Gastrocnemius medialis (tissue), 4 donors: ENCODE measurements at regions not wholly inside any gene's neighbourhood (a gene's known extent, or its start where the extent isn't known, plus 50 kb on each side); places are given as distances from the start of the nearest gene placed in this dataset.
"Not testable (repeated sequence)": the region's sequence is repeated elsewhere in the genome, so short reads cannot be mapped to it uniquely, and the experiment has no call there.

Source experiments
- ATAC-seq, 2 donors: fragments of 150-250 bp; one replicate each; pipeline ENCODE4 v1.9.1; 2016
- DNase-seq, 2 donors: peaks; one replicate each; pipeline ENCODE4 v3.0.0-alpha.2; 2019
- H3K27ac ChIP-seq, 4 donors: fragments of 200-600 bp; sonication (generic); 1 replicate in 1 of 4; 2 replicates in 3 of 4; pipeline ENCODE4 v1.5.1; 2016 to 2018; ENCODE audit warnings: mild to moderate bottlenecking in 2 of 4, moderate library complexity in 1 of 4
- H3K27me3 ChIP-seq, 3 donors: fragments of 200-600 bp; sonication (generic) in 2 of 3; 1 replicate in 1 of 3; 2 replicates in 2 of 3; pipeline versions ENCODE4 v1.5.1 to v1.6.0; 2016 to 2019; ENCODE audit warnings: mild to moderate bottlenecking in 1 of 3, moderate library complexity in 1 of 3
- H3K36me3 ChIP-seq, 2 donors: fragments of 200-600 bp; sonication (generic) in 1 of 2; one replicate each; pipeline ENCODE4 v1.5.1; 2017 to 2018
- H3K4me1 ChIP-seq, 2 donors: fragments of 200-600 bp; sonication (generic) in 1 of 2; one replicate each; pipeline ENCODE4 v1.5.1; 2016 to 2017; ENCODE audit warnings: mild to moderate bottlenecking in 2 of 2
- H3K4me3 ChIP-seq, 4 donors: fragments of 200-600 bp; sonication (generic) in 3 of 4; 1 replicate in 1 of 4; 2 replicates in 3 of 4; pipeline ENCODE4 v1.5.1; 2016 to 2019; ENCODE audit warnings: mild to moderate bottlenecking in 2 of 4
- H3K9me3 ChIP-seq, 3 donors: fragments of 200-600 bp; sonication (generic) in 2 of 3; 1 replicate in 1 of 3; 2 replicates in 2 of 3; pipeline ENCODE4 v1.5.1; 2016 to 2019
- POLR2A ChIP-seq, 2 donors: fragments of 450-650 bp; IDR thresholded peaks; one replicate each; pipeline ENCODE4 v1.6.1; 2017; ENCODE audit warnings: antibody characterized with exemption in 2 of 2, mild to moderate bottlenecking in 2 of 2, moderate library complexity in 2 of 2
- in situ Hi-C, 4 donors: fragments of 200-750 bp; cut with MboI; loops; one replicate each; pipeline versions ENCODE4 v1.15.0 to v1.8.0; 2017; ENCODE audit warnings: low sequenced_read_pairs in 4 of 4
- intact Hi-C: fragments of 100-400 bp; cut with DNase I; formaldehyde crosslinking; loops from one replicate; pipeline ENCODE4 v1.15.1; 2023; ENCODE audit warnings: low total_unique reads
- TF ChIP-seq, protein P1 (sequence below), 5 experiments: fragments of 450-650 bp in 3 of 5; fragments of 200-600 bp in 2 of 5; sonication (generic) in 2 of 5; IDR thresholded peaks in 4 of 5; conservative IDR thresholded peaks in 1 of 5; 1 replicate in 4 of 5; 2 replicates in 1 of 5; pipeline ENCODE4 v1.5.1; 2016 to 2019; ENCODE audit warnings: antibody characterized with exemption in 5 of 5, mild to moderate bottlenecking in 3 of 5, moderate library complexity in 3 of 5

DNA sequence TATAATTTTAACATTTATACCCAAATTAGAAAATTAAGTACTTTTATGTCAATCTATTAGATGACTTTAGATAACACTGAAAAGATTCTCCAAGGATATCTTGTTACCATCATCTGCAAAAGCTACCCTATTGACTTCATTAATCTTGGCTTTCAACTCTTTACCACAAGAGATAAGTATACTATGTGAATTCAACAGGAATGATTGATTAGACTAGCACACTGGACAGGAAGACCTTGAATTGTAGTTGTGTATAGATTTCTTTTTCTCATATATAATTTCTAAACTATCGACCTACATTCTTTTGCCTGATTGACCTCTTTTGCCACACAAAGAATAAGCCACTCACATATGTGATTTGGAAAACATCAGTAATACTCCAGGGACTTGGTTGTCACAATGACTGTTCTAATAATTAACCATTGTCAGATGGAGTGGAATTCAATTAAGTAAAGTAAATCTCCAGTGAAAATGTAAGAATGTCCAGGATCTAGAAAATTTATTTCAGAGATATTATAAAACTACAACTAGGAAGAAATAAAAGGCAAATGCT is 1132.0 kb downstream of the SORCS1 start:
- in situ Hi-C loops: no loop called here
- ATAC-seq: no peak

DNA sequence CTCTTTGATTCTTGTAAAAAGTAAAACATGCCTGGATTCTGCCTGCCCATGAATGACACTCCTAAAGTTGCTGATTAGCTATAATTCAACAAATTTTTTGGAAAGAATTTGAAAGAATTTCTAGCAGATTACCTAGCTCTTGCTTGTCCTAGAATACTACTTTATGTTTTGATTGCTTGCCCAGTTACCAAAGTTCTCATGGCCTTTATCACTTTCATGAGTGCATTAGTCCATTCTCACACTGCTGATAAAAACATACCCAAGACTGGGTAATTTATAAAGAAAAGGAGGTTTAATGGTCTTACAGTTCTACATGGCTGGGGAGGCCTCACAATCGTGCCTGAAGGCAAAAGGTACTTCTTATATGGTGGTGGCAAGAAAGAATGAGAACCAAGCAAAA is 1137.3 kb downstream of the SORCS1 start:
- Histone ChIP-seq H3K27ac (no peak overlapping the region), H3K4me1 (no peaks in the 10 kb centered on the region), H3K27me3 (no peaks in the 10 kb centered on the region), H3K36me3 (no peaks in the 10 kb centered on the region), H3K9me3 (no peaks in the 10 kb centered on the region), H3K4me3 (no peak overlapping the region)
- in situ Hi-C loops: no loop called here
- ATAC-seq: no peak
- no peak for TF ChIP-seq POLR2A (IDR thresholded peaks at IDR 0.05)
- TF ChIP-seq, protein P1, sequence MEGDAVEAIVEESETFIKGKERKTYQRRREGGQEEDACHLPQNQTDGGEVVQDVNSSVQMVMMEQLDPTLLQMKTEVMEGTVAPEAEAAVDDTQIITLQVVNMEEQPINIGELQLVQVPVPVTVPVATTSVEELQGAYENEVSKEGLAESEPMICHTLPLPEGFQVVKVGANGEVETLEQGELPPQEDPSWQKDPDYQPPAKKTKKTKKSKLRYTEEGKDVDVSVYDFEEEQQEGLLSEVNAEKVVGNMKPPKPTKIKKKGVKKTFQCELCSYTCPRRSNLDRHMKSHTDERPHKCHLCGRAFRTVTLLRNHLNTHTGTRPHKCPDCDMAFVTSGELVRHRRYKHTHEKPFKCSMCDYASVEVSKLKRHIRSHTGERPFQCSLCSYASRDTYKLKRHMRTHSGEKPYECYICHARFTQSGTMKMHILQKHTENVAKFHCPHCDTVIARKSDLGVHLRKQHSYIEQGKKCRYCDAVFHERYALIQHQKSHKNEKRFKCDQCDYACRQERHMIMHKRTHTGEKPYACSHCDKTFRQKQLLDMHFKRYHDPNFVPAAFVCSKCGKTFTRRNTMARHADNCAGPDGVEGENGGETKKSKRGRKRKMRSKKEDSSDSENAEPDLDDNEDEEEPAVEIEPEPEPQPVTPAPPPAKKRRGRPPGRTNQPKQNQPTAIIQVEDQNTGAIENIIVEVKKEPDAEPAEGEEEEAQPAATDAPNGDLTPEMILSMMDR (IDR thresholded peaks at IDR 0.05 in 4 of 5, conservative IDR thresholded peaks at IDR 0.05 in 1 of 5): no peak
- intact Hi-C loops: no loop called here
- no peak for DNase-seq

More for the DNA sequence above, 1132.0 kb downstream of the SORCS1 start:
- no peak overlapping the region for H3K4me3 ChIP-seq
- no peaks in the 10 kb centered on the region for H3K36me3 ChIP-seq
- no peaks in the 10 kb centered on the region for H3K4me1 ChIP-seq
- TF ChIP-seq, protein P1 (IDR thresholded peaks at IDR 0.05 in 4 of 5, conservative IDR thresholded peaks at IDR 0.05 in 1 of 5): no peak
- TF ChIP-seq POLR2A (IDR thresholded peaks at IDR 0.05): no peak
- no peaks in the 10 kb centered on the region for H3K27me3 ChIP-seq
- intact Hi-C loops: no loop called here
- H3K9me3 ChIP-seq: no peaks in the 10 kb centered on the region
- no peak overlapping the region for H3K27ac ChIP-seq
- no peak for DNase-seq

DNA sequence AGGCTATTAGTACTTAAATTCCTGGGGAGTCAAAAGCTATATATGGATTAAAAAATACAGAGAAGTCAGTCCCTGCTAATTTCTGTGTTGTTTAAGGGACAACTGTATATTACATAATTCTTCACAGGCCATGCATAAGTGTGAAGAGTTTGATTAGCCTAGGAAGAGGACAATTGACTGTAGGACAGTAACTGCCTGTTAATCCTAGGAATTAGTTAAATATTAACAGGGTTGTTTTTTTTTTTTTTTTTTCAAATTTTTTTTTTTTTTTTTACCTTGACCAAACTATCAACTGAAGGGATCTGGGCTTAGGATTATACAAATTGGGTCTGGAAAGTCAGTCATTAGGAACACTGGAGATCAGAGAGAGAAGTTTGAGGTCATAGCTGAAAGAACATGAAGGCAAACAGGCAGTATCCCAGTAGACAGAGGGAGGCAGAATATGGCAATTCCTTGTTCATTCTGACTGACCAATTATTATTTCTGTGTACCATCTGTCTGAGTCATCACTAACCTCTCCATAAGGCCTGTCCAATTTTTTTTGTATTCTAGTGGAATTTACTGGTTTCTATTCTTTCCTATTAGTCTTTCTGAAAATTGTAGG is 1139.2 kb downstream of the SORCS1 start:
- DNase-seq (no peak), ATAC-seq (no peak)
- Histone ChIP-seq H3K4me1 (no peaks in the 10 kb centered on the region), H3K9me3 (no peaks in the 10 kb centered on the region), H3K27ac (no peak overlapping the region), H3K27me3 (no peaks in the 10 kb centered on the region), H3K4me3 (no peak overlapping the region), H3K36me3 (no peaks in the 10 kb centered on the region)
- intact Hi-C loops: no loop called here
- TF ChIP-seq, protein P1 (IDR thresholded peaks at IDR 0.05 in 4 of 5, conservative IDR thresholded peaks at IDR 0.05 in 1 of 5): no peak
- no peak for TF ChIP-seq POLR2A (IDR thresholded peaks at IDR 0.05)
- in situ Hi-C loops: no loop called here

DNA sequence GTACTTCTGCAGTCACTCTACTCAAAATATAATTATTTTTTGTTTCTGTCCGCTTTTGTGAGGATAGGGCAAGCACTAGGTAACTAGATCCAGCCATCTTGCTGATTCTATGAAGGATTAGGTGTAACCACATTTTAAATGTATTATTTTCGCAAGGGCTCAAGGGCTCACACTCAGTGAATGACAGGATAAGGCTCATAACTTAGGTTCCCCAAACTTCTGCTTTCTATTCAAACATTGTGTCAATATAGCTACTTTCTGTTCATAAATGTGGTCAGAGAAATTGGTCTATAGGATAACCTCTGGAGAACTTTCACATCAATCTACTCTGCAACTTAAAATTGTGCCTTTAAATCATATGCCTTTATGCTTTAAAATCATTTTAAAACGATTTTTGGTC is 1141.2 kb downstream of the SORCS1 start:
- in situ Hi-C loops (no loop called here), intact Hi-C loops (no loop called here)
- H3K36me3 ChIP-seq: no peaks in the 10 kb centered on the region
- H3K27ac ChIP-seq: no peak overlapping the region
- no peak for DNase-seq
- no peaks in the 10 kb centered on the region for H3K9me3 ChIP-seq
- no peak overlapping the region for H3K4me3 ChIP-seq
- no peaks in the 10 kb centered on the region for H3K27me3 ChIP-seq
- no peak for ATAC-seq
- no peaks in the 10 kb centered on the region for H3K4me1 ChIP-seq
- TF ChIP-seq, protein P1 (IDR thresholded peaks at IDR 0.05 in 4 of 5, conservative IDR thresholded peaks at IDR 0.05 in 1 of 5): no peak
- no peak for TF ChIP-seq POLR2A (IDR thresholded peaks at IDR 0.05)

DNA sequence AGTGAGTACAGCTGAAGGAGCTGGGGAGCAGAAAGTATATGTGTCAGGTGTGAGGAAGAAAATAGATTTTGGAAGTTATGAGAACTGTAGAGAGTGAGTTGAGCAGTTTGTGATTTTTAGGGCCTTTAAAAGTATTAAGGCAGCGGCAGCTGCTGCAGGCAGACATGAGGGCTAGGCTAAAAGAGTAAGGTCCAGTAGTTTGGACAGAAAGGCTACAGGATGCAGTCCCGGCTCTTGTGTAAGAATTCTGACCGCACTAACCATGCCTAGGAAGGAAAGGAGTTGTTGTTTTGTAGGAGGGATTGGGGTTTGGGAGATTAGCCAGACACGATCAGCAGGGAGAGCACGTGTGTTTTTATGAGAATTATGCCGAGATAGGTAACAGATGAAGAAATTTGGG is 1144.9 kb downstream of the SORCS1 start:
- H3K27ac ChIP-seq, ATAC-seq, DNase-seq, H3K4me3 ChIP-seq, H3K27me3 ChIP-seq, intact Hi-C loops, in situ Hi-C loops, H3K4me1 ChIP-seq, H3K9me3 ChIP-seq, H3K36me3 ChIP-seq: not testable (repeated sequence)

- DNase-seq, H3K27ac ChIP-seq, intact Hi-C loops, H3K9me3 ChIP-seq, H3K27me3 ChIP-seq, H3K4me3 ChIP-seq, in situ Hi-C loops, H3K36me3 ChIP-seq, ATAC-seq, H3K4me1 ChIP-seq: not testable (repeated sequence)
These were observed 1148.9 kb downstream of the SORCS1 start for GRCh38 chr10:106015369-106016199.
